HG02623 (cell line): ENCODE measurements at regions not wholly inside any gene's neighbourhood (a gene's known extent, or its start where the extent isn't known, plus 50 kb on each side); places are given as distances from the start of the nearest gene placed in this dataset.
"Not testable (repeated sequence)": the region's sequence is repeated elsewhere in the genome, so short reads cannot be mapped to it uniquely, and the experiment has no call there.

Experiments
- ATAC-seq: cut with Tn5 transposase; IDR thresholded peaks from one replicate; pipeline ENCODE4 v1.9.1; 2021; ENCODE audit warnings: moderate library complexity; ENCODE audit not compliant: unreplicated experiment

GRCh38 chr10:113487154-113487553, 65.7 kb upstream of the HABP2 start:
- ATAC-seq = no peak

- no peak for ATAC-seq
Measured at GRCh38 chr10:113488186-113488585, 64.7 kb upstream of the HABP2 start.

- not testable (repeated sequence) for ATAC-seq
Measured at GRCh38 chr10:113489522-113489921, 63.3 kb upstream of the HABP2 start.

GRCh38 chr10:113491967-113492565, 60.8 kb upstream of the HABP2 start:
- no peak for ATAC-seq

GRCh38 chr10:113493195-113493594, 59.7 kb upstream of the HABP2 start:
- no peak for ATAC-seq

- ATAC-seq = no peak
Measured at GRCh38 chr10:113493882-113494301, 59.0 kb upstream of the HABP2 start.

GRCh38 chr10:113494761-113495160, 58.1 kb upstream of the HABP2 start:
- ATAC-seq = no peak

GRCh38 chr10:113495553-113495952, 57.3 kb upstream of the HABP2 start:
- ATAC-seq = no peak

GRCh38 chr10:113496111-113497109, 56.4 kb upstream of the HABP2 start:
- no peak for ATAC-seq

- ATAC-seq = no peak
Measured at GRCh38 chr10:113497198-113497597, 55.7 kb upstream of the HABP2 start.

GRCh38 chr10:113498997-113499396, 53.9 kb upstream of the HABP2 start:
- ATAC-seq = no peak

- ATAC-seq = no peak
Measured at GRCh38 chr10:113499806-113500205, 53.0 kb upstream of the HABP2 start.

- not testable (repeated sequence) for ATAC-seq
Measured at GRCh38 chr10:113501031-113501430, 51.8 kb upstream of the HABP2 start.
